ENCODE measurements at regions not wholly inside any gene's neighbourhood (a gene's known extent, or its start where the extent isn't known, plus 50 kb on each side); places are given as distances from the start of the nearest gene placed in this dataset.

GRCh38 chr1:224505454-224506093, 71.0 kb upstream of the WDR26 start:
- Histone ChIP-seq H3K9me3 (ENCODE audit: control insufficient read depth in 2 of 2, low read length in 2 of 2) (no peaks in the 10 kb centered on the region), H3K27ac (ENCODE audit: low read depth in 2 of 2, low read length in 2 of 2) (no peak overlapping the region), H3K4me3 (ENCODE audit: low read length in 2 of 2) (no peak overlapping the region), H3K36me3 (ENCODE audit: control insufficient read depth in 2 of 2, insufficient read depth in 2 of 2, low read length in 2 of 2) (no peaks in the 10 kb centered on the region), H3K27me3 (ENCODE audit: control insufficient read depth in 2 of 2, insufficient read depth in 2 of 2, low read length in 2 of 2) (no peaks in the 10 kb centered on the region), H3K9ac (ENCODE audit: low read depth in 1 of 2, low read length in 2 of 2) (no peak overlapping the region), H3K4me1 (ENCODE audit: control insufficient read depth in 2 of 2, insufficient read depth in 2 of 2, low read length in 2 of 2) (peaks cover 50 to 73% of the 10 kb centered on the region in 2 donors)

DNA sequence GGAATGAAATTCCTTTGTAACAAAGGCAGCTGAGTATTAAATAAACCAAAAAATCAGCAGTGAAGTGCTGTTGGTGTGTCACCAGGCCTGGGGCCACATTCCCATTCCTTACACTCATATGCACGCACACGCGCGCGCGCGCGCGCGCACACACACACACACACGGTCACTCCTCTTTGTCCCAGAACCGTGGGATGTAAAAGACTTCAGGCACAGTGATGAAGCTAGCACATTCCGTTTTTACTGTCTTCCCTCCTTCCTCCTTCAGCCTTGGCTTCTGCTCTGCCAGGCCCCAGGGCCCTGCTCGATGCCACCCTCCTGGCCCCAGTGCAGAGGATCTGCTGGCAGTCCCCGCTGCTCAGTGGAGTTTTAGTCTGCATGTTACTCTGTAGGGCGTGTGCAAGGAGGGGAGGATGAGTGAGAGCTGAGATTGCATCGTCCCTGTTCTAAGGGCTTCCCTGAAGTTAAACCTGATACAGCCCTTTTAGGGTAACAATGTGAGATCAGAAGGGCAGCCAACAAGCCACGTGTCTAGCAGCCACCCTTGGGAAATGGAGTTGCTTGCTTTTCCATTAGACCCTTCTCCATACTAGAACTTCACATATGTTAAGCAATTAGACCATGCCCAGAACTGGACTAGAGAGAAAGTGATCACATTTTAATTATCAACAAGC, 71.7 kb upstream of the WDR26 start:
- H3K36me3 ChIP-seq (ENCODE audit: control insufficient read depth in 2 of 2, insufficient read depth in 2 of 2, low read length in 2 of 2), result no peaks in the 10 kb centered on the region
- no peak overlapping the region for H3K27ac ChIP-seq (ENCODE audit: low read depth in 2 of 2, low read length in 2 of 2)
- H3K9me3 ChIP-seq (ENCODE audit: control insufficient read depth in 2 of 2, low read length in 2 of 2), result no peaks in the 10 kb centered on the region
- peaks cover 52 to 78% of the 10 kb centered on the region in 2 donors for H3K4me1 ChIP-seq (ENCODE audit: control insufficient read depth in 2 of 2, insufficient read depth in 2 of 2, low read length in 2 of 2)
- H3K9ac ChIP-seq (ENCODE audit: low read depth in 1 of 2, low read length in 2 of 2), result no peak overlapping the region
- H3K27me3 ChIP-seq (ENCODE audit: control insufficient read depth in 2 of 2, insufficient read depth in 2 of 2, low read length in 2 of 2), result no peaks in the 10 kb centered on the region
- H3K4me3 ChIP-seq (ENCODE audit: low read length in 2 of 2), result no peak overlapping the region

DNA sequence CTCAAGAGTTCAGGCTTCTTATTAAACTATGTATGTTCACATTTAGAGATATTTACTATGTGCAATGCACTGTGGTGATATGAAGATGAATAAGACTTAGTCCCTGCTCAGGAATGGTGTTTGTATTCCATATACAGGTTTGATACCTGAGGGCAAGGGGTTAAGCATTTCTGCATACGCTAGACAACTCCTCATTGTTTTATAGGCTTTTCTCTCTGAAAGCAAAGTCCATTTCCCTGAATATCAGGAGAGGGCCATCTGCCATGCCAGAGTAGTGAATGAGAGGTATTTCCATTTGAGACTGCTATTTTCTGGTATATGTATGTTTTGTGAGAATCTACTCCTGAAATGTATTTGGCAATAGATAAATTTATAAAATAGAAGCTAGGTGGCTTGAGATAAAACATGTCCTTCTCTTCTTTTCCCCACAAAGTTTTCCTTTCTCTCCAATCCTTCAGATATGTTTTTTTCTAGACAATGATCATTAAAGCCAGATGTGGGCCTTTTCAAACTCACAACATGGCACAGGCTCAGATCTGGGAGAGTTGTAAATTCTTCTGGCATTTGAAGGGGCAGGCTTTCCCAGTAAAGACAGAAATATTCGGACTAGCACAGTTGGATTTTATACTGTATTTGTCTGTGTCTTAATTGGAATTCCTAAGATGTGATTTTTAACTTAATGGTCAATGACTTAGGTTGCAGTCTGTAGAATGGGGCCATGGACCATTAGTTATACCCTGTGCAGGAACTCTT, 73.3 kb upstream of the WDR26 start:
- peaks cover 42 to 66% of the 10 kb centered on the region in 2 donors for H3K4me1 ChIP-seq (ENCODE audit: control insufficient read depth in 2 of 2, insufficient read depth in 2 of 2, low read length in 2 of 2)
- H3K4me3 ChIP-seq (ENCODE audit: low read length in 2 of 2), result peak overlapping the region in 1 of 2 donors; percentile 18
- no peaks in the 10 kb centered on the region for H3K9me3 ChIP-seq (ENCODE audit: control insufficient read depth in 2 of 2, low read length in 2 of 2)
- H3K9ac ChIP-seq (ENCODE audit: low read depth in 1 of 2, low read length in 2 of 2), result peak overlapping the region in 1 of 2 donors; percentile 27
- H3K36me3 ChIP-seq (ENCODE audit: control insufficient read depth in 2 of 2, insufficient read depth in 2 of 2, low read length in 2 of 2), result no peaks in the 10 kb centered on the region
- peak overlapping the region; percentile 32 to 66 for H3K27ac ChIP-seq (ENCODE audit: low read depth in 2 of 2, low read length in 2 of 2)
- no peaks in the 10 kb centered on the region for H3K27me3 ChIP-seq (ENCODE audit: control insufficient read depth in 2 of 2, insufficient read depth in 2 of 2, low read length in 2 of 2)

DNA sequence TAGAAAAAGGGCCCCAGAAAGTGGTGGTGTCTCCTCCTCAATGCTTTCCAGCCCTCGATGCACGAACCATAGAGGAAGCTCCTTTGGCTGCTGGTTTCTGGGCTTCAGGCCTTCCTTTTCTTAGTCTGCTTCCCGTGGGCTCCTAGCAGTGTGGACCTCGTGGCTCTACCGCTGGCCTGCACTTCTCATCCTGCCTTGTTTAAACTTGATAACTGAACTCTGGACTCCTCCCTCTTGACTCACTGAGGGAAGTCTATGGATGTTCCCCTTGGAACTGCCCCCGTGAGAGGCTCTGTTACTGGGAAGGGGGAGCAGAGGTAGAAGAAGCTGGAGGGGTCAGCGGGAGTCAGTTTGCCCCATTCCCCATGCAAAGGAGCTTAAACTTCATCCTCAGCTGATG, 75.3 kb upstream of the WDR26 start:
- Histone ChIP-seq H3K9me3 (ENCODE audit: control insufficient read depth in 2 of 2, low read length in 2 of 2) (no peaks in the 10 kb centered on the region), H3K36me3 (ENCODE audit: control insufficient read depth in 2 of 2, insufficient read depth in 2 of 2, low read length in 2 of 2) (no peaks in the 10 kb centered on the region), H3K9ac (ENCODE audit: low read depth in 1 of 2, low read length in 2 of 2) (no peak overlapping the region), H3K27me3 (ENCODE audit: control insufficient read depth in 2 of 2, insufficient read depth in 2 of 2, low read length in 2 of 2) (no peaks in the 10 kb centered on the region), H3K4me3 (ENCODE audit: low read length in 2 of 2) (no peak overlapping the region), H3K27ac (ENCODE audit: low read depth in 2 of 2, low read length in 2 of 2) (peak overlapping the region; percentile 7 to 19), H3K4me1 (ENCODE audit: control insufficient read depth in 2 of 2, insufficient read depth in 2 of 2, low read length in 2 of 2) (peaks cover 28 to 52% of the 10 kb centered on the region in 2 donors)

DNA sequence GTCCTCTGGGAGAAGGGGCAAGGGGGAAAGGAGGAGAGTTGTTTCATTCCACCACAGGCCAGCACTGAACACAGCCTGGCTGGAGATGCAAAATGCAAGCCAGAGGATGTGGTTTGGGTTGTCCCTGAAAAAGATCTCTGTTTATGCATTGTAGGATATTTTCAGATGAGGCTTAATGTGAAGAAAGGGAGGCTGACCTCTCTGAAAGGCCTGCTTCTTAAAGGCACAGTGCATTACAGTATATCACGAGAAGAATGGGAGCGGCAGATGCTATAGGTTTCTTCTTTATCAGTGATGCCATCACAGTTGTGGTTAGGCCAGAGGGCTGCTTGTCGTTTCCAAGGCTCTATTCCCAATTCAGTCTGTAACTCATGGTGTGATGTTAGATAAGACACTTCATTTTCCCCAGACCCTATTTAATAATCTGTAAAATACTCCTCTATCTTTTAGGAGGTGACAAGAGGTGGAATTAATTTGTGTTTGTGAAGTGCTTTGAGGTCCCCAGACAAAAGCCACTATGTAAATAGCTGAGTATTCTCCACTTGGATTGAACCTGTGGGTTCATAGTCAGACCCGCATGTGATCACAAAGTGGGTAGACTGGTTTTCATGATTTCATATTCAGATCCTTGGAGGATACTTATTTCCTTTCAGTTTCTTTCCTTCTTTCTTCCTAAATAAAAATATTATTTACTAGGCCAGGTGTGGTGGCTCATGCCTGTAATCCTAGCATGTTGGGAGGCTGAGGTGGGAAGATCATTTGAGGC, 76.5 kb upstream of the WDR26 start:
- no peaks in the 10 kb centered on the region for H3K27me3 ChIP-seq (ENCODE audit: control insufficient read depth in 2 of 2, insufficient read depth in 2 of 2, low read length in 2 of 2)
- peaks cover 26 to 51% of the 10 kb centered on the region in 2 donors for H3K4me1 ChIP-seq (ENCODE audit: control insufficient read depth in 2 of 2, insufficient read depth in 2 of 2, low read length in 2 of 2)
- no peaks in the 10 kb centered on the region for H3K9me3 ChIP-seq (ENCODE audit: control insufficient read depth in 2 of 2, low read length in 2 of 2)
- H3K36me3 ChIP-seq (ENCODE audit: control insufficient read depth in 2 of 2, insufficient read depth in 2 of 2, low read length in 2 of 2), result no peaks in the 10 kb centered on the region
- no peak overlapping the region for H3K27ac ChIP-seq (ENCODE audit: low read depth in 2 of 2, low read length in 2 of 2)
- H3K4me3 ChIP-seq (ENCODE audit: low read length in 2 of 2), result no peak overlapping the region
- H3K9ac ChIP-seq (ENCODE audit: low read depth in 1 of 2, low read length in 2 of 2), result peak overlapping the region in 1 of 2 donors; percentile 20

- Histone ChIP-seq H3K4me1 (ENCODE audit: control insufficient read depth in 2 of 2, insufficient read depth in 2 of 2, low read length in 2 of 2) (peaks cover 18 to 38% of the 10 kb centered on the region in 2 donors), H3K4me3 (ENCODE audit: low read length in 2 of 2) (no peak overlapping the region), H3K27ac (ENCODE audit: low read depth in 2 of 2, low read length in 2 of 2) (no peak overlapping the region), H3K27me3 (ENCODE audit: control insufficient read depth in 2 of 2, insufficient read depth in 2 of 2, low read length in 2 of 2) (no peaks in the 10 kb centered on the region), H3K9ac (ENCODE audit: low read depth in 1 of 2, low read length in 2 of 2) (no peak overlapping the region), H3K36me3 (ENCODE audit: control insufficient read depth in 2 of 2, insufficient read depth in 2 of 2, low read length in 2 of 2) (no peaks in the 10 kb centered on the region), H3K9me3 (ENCODE audit: control insufficient read depth in 2 of 2, low read length in 2 of 2) (no peaks in the 10 kb centered on the region)
Measured at GRCh38 chr1:224512600-224513151, 78.1 kb upstream of the WDR26 start.

DNA sequence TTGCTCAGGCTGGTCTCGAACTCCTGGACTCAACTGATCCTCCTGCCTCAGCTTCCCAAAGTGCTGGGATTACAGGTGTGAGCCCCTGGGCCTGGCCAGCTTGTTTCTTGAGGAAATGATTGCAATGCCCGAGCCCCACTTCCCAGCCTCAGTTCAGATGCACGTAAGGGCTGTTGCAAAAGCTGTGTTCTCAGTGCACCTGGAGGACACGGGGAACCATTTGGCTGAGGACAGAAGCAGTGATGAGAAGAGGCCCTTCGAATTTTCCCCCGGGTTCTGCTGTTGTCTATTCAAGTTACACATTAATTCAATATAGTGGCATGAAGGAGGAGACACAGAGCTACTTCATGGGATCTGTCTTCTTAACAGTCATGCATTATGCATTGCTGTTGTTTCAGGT, 78.8 kb upstream of the WDR26 start:
- Histone ChIP-seq H3K9me3 (ENCODE audit: control insufficient read depth in 2 of 2, low read length in 2 of 2) (no peaks in the 10 kb centered on the region), H3K4me1 (ENCODE audit: control insufficient read depth in 2 of 2, insufficient read depth in 2 of 2, low read length in 2 of 2) (peaks cover 15 to 30% of the 10 kb centered on the region in 2 donors), H3K27ac (ENCODE audit: low read depth in 2 of 2, low read length in 2 of 2) (no peak overlapping the region), H3K36me3 (ENCODE audit: control insufficient read depth in 2 of 2, insufficient read depth in 2 of 2, low read length in 2 of 2) (no peaks in the 10 kb centered on the region), H3K27me3 (ENCODE audit: control insufficient read depth in 2 of 2, insufficient read depth in 2 of 2, low read length in 2 of 2) (no peaks in the 10 kb centered on the region), H3K4me3 (ENCODE audit: low read length in 2 of 2) (no peak overlapping the region), H3K9ac (ENCODE audit: low read depth in 1 of 2, low read length in 2 of 2) (no peak overlapping the region)

GRCh38 chr1:224513787-224514209, 79.2 kb upstream of the WDR26 start:
- no peaks in the 10 kb centered on the region for H3K27me3 ChIP-seq (ENCODE audit: control insufficient read depth in 2 of 2, insufficient read depth in 2 of 2, low read length in 2 of 2)
- H3K27ac ChIP-seq (ENCODE audit: low read depth in 2 of 2, low read length in 2 of 2), result no peak overlapping the region
- H3K4me3 ChIP-seq (ENCODE audit: low read length in 2 of 2), result no peak overlapping the region
- H3K36me3 ChIP-seq (ENCODE audit: control insufficient read depth in 2 of 2, insufficient read depth in 2 of 2, low read length in 2 of 2), result no peaks in the 10 kb centered on the region
- no peak overlapping the region for H3K9ac ChIP-seq (ENCODE audit: low read depth in 1 of 2, low read length in 2 of 2)
- peaks cover 15 to 27% of the 10 kb centered on the region in 2 donors for H3K4me1 ChIP-seq (ENCODE audit: control insufficient read depth in 2 of 2, insufficient read depth in 2 of 2, low read length in 2 of 2)
- H3K9me3 ChIP-seq (ENCODE audit: control insufficient read depth in 2 of 2, low read length in 2 of 2), result no peaks in the 10 kb centered on the region

- no peaks in the 10 kb centered on the region for H3K27me3 ChIP-seq (ENCODE audit: control insufficient read depth in 2 of 2, insufficient read depth in 2 of 2, low read length in 2 of 2)
- H3K9me3 ChIP-seq (ENCODE audit: control insufficient read depth in 2 of 2, low read length in 2 of 2), result no peaks in the 10 kb centered on the region
- no peaks in the 10 kb centered on the region for H3K36me3 ChIP-seq (ENCODE audit: control insufficient read depth in 2 of 2, insufficient read depth in 2 of 2, low read length in 2 of 2)
- H3K27ac ChIP-seq (ENCODE audit: low read depth in 2 of 2, low read length in 2 of 2), result no peak overlapping the region
- H3K4me1 ChIP-seq (ENCODE audit: control insufficient read depth in 2 of 2, insufficient read depth in 2 of 2, low read length in 2 of 2), result peaks cover 0 to 4% of the 10 kb centered on the region in 2 donors
- H3K4me3 ChIP-seq (ENCODE audit: low read length in 2 of 2), result no peak overlapping the region
- H3K9ac ChIP-seq (ENCODE audit: low read depth in 1 of 2, low read length in 2 of 2), result no peak overlapping the region
Measured at GRCh38 chr1:224517171-224517570, 82.6 kb upstream of the WDR26 start.
